RWPE2 (cell line): ENCODE measurements at regions not wholly inside any gene's neighbourhood (a gene's known extent, or its start where the extent isn't known, plus 50 kb on each side); places are given as distances from the start of the nearest gene placed in this dataset.

Source experiments
- ATAC-seq: fragments of 200-7000 bp; cut with Tn5 transposase; 3 replicates; pipeline ENCODE4 v1.9.1; 2021; ENCODE audit warnings: low read depth
- DNase-seq: peaks from one replicate; pipeline ENCODE4 v3.0.0-alpha.2; 2020; ENCODE audit warnings: low spot score
- H3K27ac ChIP-seq: fragments of 450-650 bp; 2 replicates; pipeline ENCODE4 v1.5.1; 2017; ENCODE audit warnings: mild to moderate bottlenecking; ENCODE audit not compliant: poor library complexity, severe bottlenecking
- H3K27me3 ChIP-seq: fragments of 250-450 bp; sonication (Bioruptor Pico); 2 replicates; pipeline ENCODE4 v1.5.1; 2021; ENCODE audit warnings: mild to moderate bottlenecking, moderate library complexity; ENCODE audit not compliant: insufficient read depth, poor library complexity, severe bottlenecking
- H3K36me3 ChIP-seq: fragments of 250-450 bp; sonication (Bioruptor Pico); 2 replicates; pipeline ENCODE4 v1.5.1; 2020; ENCODE audit warnings: low read depth, mild to moderate bottlenecking, moderate library complexity
- H3K4me1 ChIP-seq: fragments of 250-450 bp; sonication (Bioruptor Pico); 2 replicates; pipeline ENCODE4 v1.5.1; 2021; ENCODE audit warnings: mild to moderate bottlenecking, moderate library complexity; ENCODE audit not compliant: insufficient read depth, poor library complexity, severe bottlenecking
- H3K4me3 ChIP-seq: fragments of 250-450 bp; sonication (Bioruptor Pico); 2 replicates; pipeline ENCODE4 v1.5.1; 2021; ENCODE audit warnings: mild to moderate bottlenecking, moderate library complexity; ENCODE audit not compliant: severe bottlenecking
- H3K9me3 ChIP-seq: fragments of 250-450 bp; sonication (Bioruptor Pico); 2 replicates; pipeline ENCODE4 v1.5.1; 2021; ENCODE audit warnings: mild to moderate bottlenecking, moderate library complexity; ENCODE audit not compliant: severe bottlenecking
- CTCF ChIP-seq: fragments of 450-650 bp; IDR thresholded peaks from one replicate; pipeline ENCODE4 v1.5.1; 2017; ENCODE audit warnings: mild to moderate bottlenecking, moderate library complexity; ENCODE audit not compliant: poor library complexity, severe bottlenecking

DNA sequence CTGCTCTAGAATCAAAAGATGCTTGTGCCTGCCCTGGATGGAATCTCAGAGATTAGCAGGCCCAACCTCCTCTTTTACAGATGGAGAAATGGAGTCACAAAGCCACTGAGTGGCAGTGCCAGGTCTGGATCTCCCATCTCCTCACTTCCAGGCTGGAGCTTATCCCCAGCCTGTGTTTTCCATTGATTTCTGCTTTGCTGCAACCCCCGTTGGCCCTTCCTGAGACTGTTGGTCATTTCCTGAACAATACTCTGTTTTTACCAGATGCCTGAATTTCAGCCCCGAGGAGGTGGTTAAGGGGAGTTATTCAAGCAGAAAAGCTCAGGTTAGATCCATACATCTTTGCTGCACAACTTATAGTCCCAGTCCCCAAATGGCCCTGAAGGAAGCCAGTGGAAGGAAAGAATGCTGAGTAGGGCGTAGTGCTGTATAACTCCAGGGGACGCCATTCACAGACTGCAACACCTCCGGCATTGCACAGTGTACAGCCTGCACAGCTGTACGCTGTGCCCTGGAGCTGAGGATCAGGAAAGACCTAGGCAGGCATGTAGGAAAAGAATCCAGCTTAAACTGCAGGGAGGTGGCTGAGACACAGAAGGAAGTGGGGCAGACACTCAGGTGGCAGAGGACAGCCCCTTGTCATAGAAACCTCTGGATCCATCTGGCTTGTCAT is 77.5 kb downstream of the RPLP1 start:
- TF ChIP-seq CTCF = no peak
- Histone ChIP-seq H3K9me3 (no peaks in the 10 kb centered on the region), H3K4me3 (no peak overlapping the region), H3K27me3 (no peaks in the 10 kb centered on the region), H3K27ac (no peak overlapping the region), H3K36me3 (no peaks in the 10 kb centered on the region), H3K4me1 (no peaks in the 10 kb centered on the region)
- DNase-seq = no peak
- 0 out of 3 replicates have a peak, but pooled peaks have one; percentile 32 for ATAC-seq

- Histone ChIP-seq H3K4me1 (no peaks in the 10 kb centered on the region), H3K9me3 (no peaks in the 10 kb centered on the region), H3K36me3 (no peaks in the 10 kb centered on the region), H3K4me3 (no peak overlapping the region), H3K27ac (no peak overlapping the region), H3K27me3 (no peaks in the 10 kb centered on the region)
- TF ChIP-seq CTCF = no peak
- ATAC-seq (no peak), DNase-seq (no peak)
Measured at GRCh38 chr15:69530991-69531664, 78.5 kb downstream of the RPLP1 start.

DNA sequence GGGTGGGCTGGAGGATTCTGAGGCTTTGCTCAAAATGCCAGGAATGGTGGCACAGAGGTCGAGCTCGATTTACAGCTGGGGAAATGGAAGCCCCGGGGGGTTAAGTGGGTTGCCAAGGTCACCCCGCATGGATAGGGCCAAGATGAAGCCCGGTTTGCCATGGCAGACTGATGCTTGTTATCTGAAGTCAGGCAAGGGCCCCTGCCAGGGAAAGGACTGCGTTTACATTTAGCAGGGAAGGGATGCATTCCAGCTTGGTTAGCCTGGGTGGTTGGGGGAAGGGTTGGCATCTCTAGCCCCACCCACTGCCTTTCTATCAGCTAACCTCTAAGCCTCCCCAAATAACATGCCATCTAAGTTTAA is 79.0 kb downstream of the RPLP1 start:
- no peak for TF ChIP-seq CTCF
- ATAC-seq = no peak
- Histone ChIP-seq H3K9me3 (no peaks in the 10 kb centered on the region), H3K27me3 (no peaks in the 10 kb centered on the region), H3K4me3 (no peak overlapping the region), H3K27ac (no peak overlapping the region), H3K4me1 (no peaks in the 10 kb centered on the region), H3K36me3 (no peaks in the 10 kb centered on the region)
- no peak for DNase-seq

- Histone ChIP-seq H3K27ac (no peak overlapping the region), H3K4me3 (no peak overlapping the region), H3K9me3 (no peaks in the 10 kb centered on the region), H3K36me3 (no peaks in the 10 kb centered on the region), H3K27me3 (no peaks in the 10 kb centered on the region), H3K4me1 (no peaks in the 10 kb centered on the region)
- DNase-seq = no peak
- no peak for TF ChIP-seq CTCF
- no peak for ATAC-seq
Measured at GRCh38 chr15:69532066-69532465, 79.4 kb downstream of the RPLP1 start.

DNA sequence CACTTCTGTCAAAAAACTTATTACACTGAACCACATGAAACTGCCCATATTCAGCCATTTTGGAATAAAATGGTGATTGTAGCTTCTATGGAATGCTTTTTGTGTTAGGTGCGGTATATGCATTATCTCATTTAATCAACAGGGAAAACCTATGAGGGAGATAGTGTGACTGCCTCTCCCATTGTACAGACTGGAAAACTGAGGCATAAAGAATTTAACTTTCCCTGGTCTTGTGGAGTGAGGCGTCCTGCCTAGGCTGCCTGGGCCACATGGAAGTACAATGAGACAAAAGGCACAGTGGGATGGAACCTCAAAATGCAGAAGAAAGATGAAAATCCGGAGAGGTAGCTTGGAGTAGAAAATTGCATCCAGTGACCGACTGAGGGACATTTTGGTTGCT is 80.2 kb downstream of the RPLP1 start:
- no peak for DNase-seq
- TF ChIP-seq CTCF = no peak
- ATAC-seq = no peak

More for the DNA sequence above, 80.2 kb downstream of the RPLP1 start:
- no peak overlapping the region for H3K4me3 ChIP-seq
- no peaks in the 10 kb centered on the region for H3K36me3 ChIP-seq
- H3K27ac ChIP-seq = no peak overlapping the region
- no peaks in the 10 kb centered on the region for H3K27me3 ChIP-seq
- H3K4me1 ChIP-seq = no peaks in the 10 kb centered on the region
- no peaks in the 10 kb centered on the region for H3K9me3 ChIP-seq
